HG02588 (cell line): ENCODE measurements at regions not wholly inside any gene's neighbourhood (a gene's known extent, or its start where the extent isn't known, plus 50 kb on each side); places are given as distances from the start of the nearest gene placed in this dataset.
"Not testable (repeated sequence)": the region's sequence is repeated elsewhere in the genome, so short reads cannot be mapped to it uniquely, and the experiment has no call there.

Experiments used
- ATAC-seq: cut with Tn5 transposase; IDR thresholded peaks from one replicate; pipeline ENCODE4 v1.9.1; 2021; ENCODE audit warnings: mild to moderate bottlenecking, moderate library complexity; ENCODE audit not compliant: unreplicated experiment

DNA sequence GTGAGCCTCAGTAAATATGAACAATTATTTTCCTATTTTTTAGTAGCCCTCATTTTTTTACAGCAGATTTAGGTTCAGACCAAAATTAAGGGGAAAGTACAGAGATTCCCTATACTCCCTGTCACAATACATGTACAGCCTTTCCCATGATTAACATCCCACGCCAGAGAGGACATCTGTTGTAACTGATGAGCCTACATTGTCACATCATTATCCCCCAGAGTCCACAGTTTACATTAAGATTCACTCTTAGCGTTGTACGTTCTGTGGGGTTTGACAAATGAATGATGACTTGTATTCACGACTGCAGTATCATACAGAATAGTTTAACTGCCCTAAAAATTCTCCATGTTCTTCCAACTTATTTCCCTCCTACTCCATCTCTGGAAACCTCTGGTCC lies 262.3 kb upstream of the MSX2 start:
- no peak for ATAC-seq

DNA sequence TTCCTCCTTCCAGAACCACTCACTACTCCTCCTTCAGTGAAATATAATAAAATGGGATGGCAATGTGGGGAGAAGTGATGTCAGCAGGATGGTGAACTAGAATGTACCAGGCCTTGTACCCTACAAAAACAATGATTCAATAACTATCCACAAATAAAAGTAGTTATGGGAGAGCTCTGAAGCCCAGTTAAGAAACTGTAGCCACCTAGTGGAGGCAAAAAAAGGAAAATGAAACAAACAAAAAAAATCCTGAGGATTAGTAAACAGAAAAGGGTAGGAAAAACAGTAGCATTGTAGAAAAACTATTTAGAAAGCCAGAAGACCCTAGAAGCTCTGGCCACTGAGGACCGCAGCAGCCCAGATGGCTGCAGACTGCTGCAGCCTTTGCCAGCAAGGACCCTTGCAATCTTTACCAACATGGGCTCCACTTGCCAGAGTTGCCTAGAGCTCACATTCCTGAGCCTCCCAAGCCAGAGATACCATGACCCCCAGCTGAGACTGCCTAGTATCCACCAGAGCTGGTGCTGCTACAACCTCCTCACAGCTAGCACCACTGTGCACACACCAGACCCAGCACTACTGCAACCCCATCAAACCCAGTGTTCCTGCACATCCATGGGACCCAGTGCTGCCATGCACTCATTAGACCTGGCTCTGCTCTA lies 259.7 kb upstream of the MSX2 start:
- no peak for ATAC-seq

- ATAC-seq: not testable (repeated sequence)
Observed at GRCh38 chr5:174471528-174471927, 252.9 kb upstream of the MSX2 start.

GRCh38 chr5:174472956-174473355 lies 251.4 kb upstream of the MSX2 start:
- no peak for ATAC-seq

DNA sequence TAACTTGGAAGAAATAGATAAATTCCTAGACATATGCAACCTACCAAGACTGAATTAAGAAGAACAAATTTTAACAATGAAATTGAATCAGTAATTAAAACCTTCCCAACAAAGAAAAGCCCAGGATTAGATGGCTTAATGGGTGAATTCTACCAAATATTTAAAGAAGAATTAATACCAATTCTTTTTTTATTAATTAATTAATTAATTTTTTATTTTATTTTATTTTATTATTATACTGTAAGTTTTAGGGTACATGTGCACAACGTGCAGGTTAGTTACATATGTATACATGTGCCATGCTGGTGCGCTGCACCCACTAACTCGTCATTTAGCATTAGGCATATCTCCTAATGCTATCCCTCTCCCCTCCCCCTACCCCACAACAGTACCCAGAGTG lies 248.4 kb upstream of the MSX2 start:
- ATAC-seq: not testable (repeated sequence)

- ATAC-seq: no peak
Observed at GRCh38 chr5:174479325-174479724, 245.1 kb upstream of the MSX2 start.

DNA sequence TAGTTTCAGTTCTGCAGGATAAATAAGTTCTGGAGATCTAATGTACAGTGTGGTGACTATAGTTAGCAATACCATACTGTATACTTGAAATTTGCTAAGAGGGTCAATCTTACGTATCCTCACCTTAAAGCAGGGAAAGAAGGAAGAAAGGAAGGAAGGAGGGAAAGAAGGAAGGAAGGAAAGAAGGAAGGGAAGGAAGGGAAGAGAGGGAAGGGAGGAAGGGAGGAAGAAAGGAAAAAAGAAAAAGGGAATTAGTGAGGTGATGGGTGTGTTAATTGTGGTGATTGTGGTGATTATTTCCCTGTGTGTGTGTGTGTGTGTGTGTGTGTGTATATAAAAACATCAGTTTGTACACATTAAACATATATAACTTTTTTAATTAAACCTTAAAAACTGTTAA lies 242.6 kb upstream of the MSX2 start:
- no peak for ATAC-seq

DNA sequence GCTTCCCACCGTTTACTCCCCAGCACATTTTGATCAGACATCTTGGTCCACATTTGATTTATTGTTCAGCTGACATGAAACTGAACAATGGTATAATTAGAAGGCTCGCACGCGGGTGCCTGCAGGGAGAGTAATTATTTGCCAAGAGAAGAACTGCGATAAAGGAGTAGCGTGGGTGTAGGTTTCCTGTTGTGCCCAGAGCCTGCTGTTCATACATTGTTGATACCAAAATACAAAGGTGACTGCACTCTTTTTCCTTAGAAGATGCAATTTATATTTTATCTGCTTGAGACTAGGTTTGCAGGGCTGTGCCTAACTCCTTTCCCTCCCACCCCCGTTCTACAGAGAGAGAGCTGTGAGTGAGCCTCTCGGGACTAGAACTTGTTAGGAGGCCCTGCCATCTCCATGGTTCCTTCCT lies 241.8 kb upstream of the MSX2 start:
- no peak for ATAC-seq

DNA sequence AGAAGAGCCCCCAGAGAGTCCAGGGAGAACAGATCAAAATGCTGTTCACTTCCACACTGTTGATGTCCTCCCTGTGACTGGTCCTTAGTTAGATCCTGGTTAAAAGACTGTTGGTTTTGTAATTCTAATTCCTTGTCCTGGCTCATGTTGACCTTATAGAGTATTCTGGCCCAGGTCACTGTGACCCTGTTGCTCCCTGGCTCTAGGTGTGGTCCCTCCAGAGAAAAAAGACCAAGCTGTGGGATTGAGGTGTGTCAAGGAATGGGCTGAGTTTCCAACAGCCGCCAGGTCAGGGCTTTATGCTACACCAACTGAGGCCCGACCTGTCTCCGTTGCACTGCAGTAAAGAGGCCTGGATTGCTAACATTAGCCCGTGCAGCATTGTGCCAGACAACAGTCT lies 241.0 kb upstream of the MSX2 start:
- ATAC-seq: no peak

DNA sequence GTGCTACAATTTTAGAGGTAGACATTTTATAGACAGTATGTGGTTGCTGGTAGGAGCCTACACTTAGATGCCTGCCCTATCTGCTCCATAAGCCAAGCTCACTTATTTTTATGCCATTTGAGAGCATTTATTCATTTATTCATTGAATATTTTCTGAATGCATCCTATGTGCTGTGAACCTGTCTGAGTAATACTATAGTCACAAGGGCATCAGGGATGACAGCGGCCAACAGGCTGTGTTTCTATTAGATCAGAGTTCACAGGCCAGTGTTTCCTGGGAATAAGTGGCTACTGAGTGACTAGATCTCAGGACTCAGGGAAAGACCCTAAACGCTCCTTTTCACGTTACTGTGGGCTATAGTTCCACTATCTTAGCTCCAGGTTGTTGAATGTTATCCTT lies 235.2 kb upstream of the MSX2 start:
- no peak for ATAC-seq

DNA sequence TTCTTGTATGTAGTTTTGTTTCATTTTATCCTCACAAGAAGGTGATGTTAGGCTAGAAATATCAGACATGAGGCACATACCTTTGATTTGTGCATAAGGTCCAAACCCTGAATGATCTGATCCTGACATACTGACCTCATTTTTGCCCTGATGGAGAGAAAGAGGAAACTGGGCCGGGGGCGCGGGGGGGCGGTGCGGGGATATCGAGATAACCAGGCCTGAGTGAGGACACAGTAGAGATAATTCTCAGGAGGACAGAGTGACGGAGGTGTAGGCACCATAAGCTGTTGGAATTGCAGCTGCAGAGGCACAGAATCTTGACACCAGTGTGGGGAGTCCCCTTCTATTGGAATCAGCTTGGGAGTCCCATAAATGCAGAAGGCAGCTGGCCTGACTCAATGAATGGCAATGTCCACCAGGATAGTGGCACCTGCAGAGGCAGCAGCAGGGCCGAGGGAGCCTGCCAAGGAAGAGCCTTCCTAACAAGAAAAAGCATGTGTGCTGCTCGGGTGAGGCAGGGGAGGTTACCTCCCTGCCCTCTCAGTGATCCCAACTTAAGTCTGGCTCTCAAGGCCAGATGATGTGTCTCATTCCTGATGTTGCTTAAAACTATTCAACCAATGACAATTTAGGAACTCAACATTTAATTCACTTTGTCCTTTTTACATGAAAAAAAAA lies 234.3 kb upstream of the MSX2 start:
- ATAC-seq: no peak

GRCh38 chr5:174490728-174491127 lies 233.7 kb upstream of the MSX2 start:
- ATAC-seq: no peak

- ATAC-seq: no peak
Observed at GRCh38 chr5:174491265-174491664, 233.1 kb upstream of the MSX2 start.

GRCh38 chr5:174491761-174492350 lies 232.5 kb upstream of the MSX2 start:
- no peak for ATAC-seq

DNA sequence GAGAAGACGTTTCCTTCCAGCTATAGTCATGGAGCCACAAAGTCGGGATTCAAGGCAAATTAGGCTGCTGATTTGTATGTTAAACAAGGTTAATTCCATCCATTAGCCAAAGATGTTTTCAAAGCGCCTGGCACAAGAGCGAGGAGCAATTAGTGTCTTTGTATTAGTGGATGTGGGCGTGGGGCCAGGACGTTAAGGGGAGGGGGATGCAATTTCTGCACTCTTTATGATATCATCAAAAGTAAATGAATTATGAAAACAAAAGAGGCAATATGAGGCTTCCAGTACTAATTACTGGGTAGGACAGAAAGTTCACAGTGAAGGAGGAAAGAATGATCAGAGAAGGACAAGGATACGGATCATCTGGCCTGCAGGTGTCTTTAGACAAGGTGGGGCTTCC lies 230.9 kb upstream of the MSX2 start:
- no peak for ATAC-seq

DNA sequence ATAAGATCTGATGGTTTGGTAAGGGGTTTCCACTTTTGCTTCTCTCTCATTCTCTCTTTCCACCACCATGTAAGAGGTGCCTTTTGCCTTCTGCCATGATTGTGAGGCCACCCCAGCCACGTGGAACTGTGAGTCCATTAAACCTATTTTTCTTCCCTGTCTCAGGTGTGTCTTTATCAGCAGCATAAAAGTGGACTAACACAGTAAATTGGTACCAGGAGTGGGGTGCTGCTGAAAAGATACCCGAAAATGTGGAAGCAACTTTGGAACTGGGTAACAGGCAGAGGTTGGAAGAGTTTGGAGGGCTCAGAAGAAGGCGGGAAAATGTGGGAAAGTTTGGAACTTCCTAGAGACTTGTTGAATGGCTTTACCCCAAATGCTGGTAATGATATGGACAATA lies 226.4 kb upstream of the MSX2 start:
- ATAC-seq: not testable (repeated sequence)

GRCh38 chr5:174498575-174498974 lies 225.8 kb upstream of the MSX2 start:
- ATAC-seq: not testable (repeated sequence)

- no peak for ATAC-seq
Observed at GRCh38 chr5:174500636-174501035, 223.7 kb upstream of the MSX2 start.

GRCh38 chr5:174501461-174502069 lies 222.8 kb upstream of the MSX2 start:
- ATAC-seq: no peak

DNA sequence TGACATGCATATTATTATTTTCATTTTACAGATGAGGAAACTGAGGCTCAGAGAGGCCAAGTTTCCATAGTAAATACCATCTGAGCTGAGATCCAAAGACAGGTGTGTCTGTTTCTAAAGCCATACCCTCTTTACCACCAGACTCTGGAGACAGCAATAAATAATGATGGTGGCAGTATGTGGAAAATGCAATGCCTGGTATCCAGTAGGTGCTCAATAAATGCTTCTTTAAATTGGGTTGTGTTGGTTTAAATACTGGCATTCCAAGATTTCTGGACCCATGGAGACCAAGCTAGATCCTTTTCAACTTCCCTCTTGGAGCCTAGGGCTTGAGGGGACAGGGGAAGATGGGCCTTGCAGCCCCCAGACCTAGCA lies 221.3 kb upstream of the MSX2 start:
- ATAC-seq: no peak

GRCh38 chr5:174503461-174504265 lies 220.7 kb upstream of the MSX2 start:
- no peak for ATAC-seq
